ENCODE measurements at regions not wholly inside any gene's neighbourhood (a gene's known extent, or its start where the extent isn't known, plus 50 kb on each side); places are given as distances from the start of the nearest gene placed in this dataset.

DNA sequence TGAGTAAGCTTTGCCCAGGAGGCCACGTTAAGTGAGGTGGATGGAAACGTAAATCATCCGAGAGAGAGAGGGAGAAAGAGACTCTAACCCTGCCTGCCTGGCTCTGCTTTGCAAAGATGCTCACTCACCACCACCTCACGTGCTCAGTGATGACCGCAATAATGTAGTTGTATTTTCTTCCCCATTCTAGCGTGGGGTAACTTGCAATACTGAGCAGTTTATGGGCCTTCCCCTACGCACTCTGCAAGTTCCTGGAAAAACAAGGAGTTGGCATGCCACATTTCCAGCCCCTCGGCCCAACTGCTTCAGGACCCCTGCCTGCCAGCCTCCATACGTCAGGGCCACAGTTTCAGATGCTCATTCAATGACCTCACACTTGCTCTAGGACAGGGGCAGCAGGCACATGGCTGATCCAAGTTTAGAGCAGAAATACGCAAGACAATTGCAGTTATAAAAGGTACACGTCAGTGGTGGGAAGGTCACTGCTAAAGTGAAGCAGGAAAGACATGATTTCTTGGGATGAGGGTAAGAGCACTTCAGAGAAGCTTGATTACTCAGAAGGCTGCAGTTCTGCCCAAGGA is 112.5 kb upstream of the RAB4A start:
- DNase-seq (ENCODE audit: low read depth, low spot score) = no peak
- no peak overlapping the region for H3K27ac ChIP-seq (ENCODE audit: low read length)
- H3K27me3 ChIP-seq (ENCODE audit: control insufficient read depth, insufficient read depth, low read length) = peaks cover 2% of the 10 kb centered on the region; the same call in 1 of the 2 replicates
- no TSS peak for BruUV-seq (replicated peaks)
- intact Hi-C loops (cut with micrococcal nuclease; ENCODE audit: unreplicated experiment) = no loop called here
- ChIA-PET CTCF (no interaction called here), POLR2A (no interaction called here)
- H3K9me3 ChIP-seq (ENCODE audit: control insufficient read depth, insufficient read depth, low read depth, low read length) = no peaks in the 10 kb centered on the region
- no peaks in the 10 kb centered on the region for H3K4me1 ChIP-seq (ENCODE audit: control insufficient read depth, insufficient read depth, low read length)
- no peak overlapping the region for H3K4me3 ChIP-seq (ENCODE audit: low read depth in 2 of 2, low read length in 2 of 2)
- no peaks in the 10 kb centered on the region for H3K36me3 ChIP-seq (ENCODE audit: control insufficient read depth, insufficient read depth, low read length)
- no peak for ATAC-seq
- TF ChIP-seq, protein P1, sequence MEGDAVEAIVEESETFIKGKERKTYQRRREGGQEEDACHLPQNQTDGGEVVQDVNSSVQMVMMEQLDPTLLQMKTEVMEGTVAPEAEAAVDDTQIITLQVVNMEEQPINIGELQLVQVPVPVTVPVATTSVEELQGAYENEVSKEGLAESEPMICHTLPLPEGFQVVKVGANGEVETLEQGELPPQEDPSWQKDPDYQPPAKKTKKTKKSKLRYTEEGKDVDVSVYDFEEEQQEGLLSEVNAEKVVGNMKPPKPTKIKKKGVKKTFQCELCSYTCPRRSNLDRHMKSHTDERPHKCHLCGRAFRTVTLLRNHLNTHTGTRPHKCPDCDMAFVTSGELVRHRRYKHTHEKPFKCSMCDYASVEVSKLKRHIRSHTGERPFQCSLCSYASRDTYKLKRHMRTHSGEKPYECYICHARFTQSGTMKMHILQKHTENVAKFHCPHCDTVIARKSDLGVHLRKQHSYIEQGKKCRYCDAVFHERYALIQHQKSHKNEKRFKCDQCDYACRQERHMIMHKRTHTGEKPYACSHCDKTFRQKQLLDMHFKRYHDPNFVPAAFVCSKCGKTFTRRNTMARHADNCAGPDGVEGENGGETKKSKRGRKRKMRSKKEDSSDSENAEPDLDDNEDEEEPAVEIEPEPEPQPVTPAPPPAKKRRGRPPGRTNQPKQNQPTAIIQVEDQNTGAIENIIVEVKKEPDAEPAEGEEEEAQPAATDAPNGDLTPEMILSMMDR (IDR thresholded peaks at IDR 0.05) = no peak
- no peak for TF ChIP-seq POLR2AphosphoS5 (IDR thresholded peaks at IDR 0.05; ENCODE audit: low read depth, low read length)
- TF ChIP-seq SIN3A (IDR thresholded peaks at IDR 0.05; ENCODE audit: borderline replicate concordance, insufficient read depth, low read depth, low read length) = no peak
- no peak for TF ChIP-seq TCF7L2 (IDR thresholded peaks at IDR 0.05; ENCODE audit: low read depth, low read length)
- TF ChIP-seq, protein P2, sequence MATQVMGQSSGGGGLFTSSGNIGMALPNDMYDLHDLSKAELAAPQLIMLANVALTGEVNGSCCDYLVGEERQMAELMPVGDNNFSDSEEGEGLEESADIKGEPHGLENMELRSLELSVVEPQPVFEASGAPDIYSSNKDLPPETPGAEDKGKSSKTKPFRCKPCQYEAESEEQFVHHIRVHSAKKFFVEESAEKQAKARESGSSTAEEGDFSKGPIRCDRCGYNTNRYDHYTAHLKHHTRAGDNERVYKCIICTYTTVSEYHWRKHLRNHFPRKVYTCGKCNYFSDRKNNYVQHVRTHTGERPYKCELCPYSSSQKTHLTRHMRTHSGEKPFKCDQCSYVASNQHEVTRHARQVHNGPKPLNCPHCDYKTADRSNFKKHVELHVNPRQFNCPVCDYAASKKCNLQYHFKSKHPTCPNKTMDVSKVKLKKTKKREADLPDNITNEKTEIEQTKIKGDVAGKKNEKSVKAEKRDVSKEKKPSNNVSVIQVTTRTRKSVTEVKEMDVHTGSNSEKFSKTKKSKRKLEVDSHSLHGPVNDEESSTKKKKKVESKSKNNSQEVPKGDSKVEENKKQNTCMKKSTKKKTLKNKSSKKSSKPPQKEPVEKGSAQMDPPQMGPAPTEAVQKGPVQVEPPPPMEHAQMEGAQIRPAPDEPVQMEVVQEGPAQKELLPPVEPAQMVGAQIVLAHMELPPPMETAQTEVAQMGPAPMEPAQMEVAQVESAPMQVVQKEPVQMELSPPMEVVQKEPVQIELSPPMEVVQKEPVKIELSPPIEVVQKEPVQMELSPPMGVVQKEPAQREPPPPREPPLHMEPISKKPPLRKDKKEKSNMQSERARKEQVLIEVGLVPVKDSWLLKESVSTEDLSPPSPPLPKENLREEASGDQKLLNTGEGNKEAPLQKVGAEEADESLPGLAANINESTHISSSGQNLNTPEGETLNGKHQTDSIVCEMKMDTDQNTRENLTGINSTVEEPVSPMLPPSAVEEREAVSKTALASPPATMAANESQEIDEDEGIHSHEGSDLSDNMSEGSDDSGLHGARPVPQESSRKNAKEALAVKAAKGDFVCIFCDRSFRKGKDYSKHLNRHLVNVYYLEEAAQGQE (IDR thresholded peaks at IDR 0.05; ENCODE audit: insufficient read depth in 1 of 2, low read depth in 2 of 2, low read length in 1 of 2) = no peak
- in situ Hi-C loops (cut with HindIII; ENCODE audit: low pct_unique_long_range_greater_than_20kb, low sequenced_read_pairs) = no loop called here

DNA sequence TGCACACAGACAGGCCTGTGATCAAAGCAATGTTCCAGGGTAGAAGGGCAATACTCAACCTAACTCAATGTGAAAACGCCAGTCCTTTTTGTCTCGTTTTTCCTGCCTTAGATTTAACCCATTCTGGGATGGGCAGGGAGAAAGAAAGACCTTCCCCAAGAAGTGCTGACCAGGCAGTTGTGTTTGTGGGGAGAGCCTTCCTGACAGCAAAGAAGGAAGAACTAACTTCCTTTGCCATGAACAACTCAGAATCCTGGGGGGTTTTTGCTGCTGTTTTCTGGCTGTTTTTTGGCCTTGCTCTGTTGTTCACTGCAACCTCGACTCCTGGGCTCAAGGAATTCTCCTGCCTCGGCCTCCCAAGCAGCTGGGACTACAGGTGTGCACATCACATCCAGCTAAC is 112.0 kb upstream of the RAB4A start:
- DNase-seq (ENCODE audit: low read depth, low spot score) = no peak
- TF ChIP-seq TCF7L2 (IDR thresholded peaks at IDR 0.05; ENCODE audit: low read depth, low read length) (no peak), POLR2AphosphoS5 (IDR thresholded peaks at IDR 0.05; ENCODE audit: low read depth, low read length) (no peak), SIN3A (IDR thresholded peaks at IDR 0.05; ENCODE audit: borderline replicate concordance, insufficient read depth, low read depth, low read length) (no peak)
- TF ChIP-seq, protein P2 (IDR thresholded peaks at IDR 0.05; ENCODE audit: insufficient read depth in 1 of 2, low read depth in 2 of 2, low read length in 1 of 2) = no peak
- TF ChIP-seq, protein P1 (IDR thresholded peaks at IDR 0.05) = no peak
- H3K36me3 ChIP-seq (ENCODE audit: control insufficient read depth, insufficient read depth, low read length) = no peaks in the 10 kb centered on the region
- no peaks in the 10 kb centered on the region for H3K9me3 ChIP-seq (ENCODE audit: control insufficient read depth, insufficient read depth, low read depth, low read length)
- no peak overlapping the region for H3K4me3 ChIP-seq (ENCODE audit: low read depth in 2 of 2, low read length in 2 of 2)
- no TSS peak for BruUV-seq (replicated peaks)
- no peak for ATAC-seq
- ChIA-PET CTCF (no interaction called here), POLR2A (no interaction called here)
- no peak overlapping the region for H3K27ac ChIP-seq (ENCODE audit: low read length)
- intact Hi-C loops (cut with micrococcal nuclease; ENCODE audit: unreplicated experiment) = no loop called here
- H3K4me1 ChIP-seq (ENCODE audit: control insufficient read depth, insufficient read depth, low read length) = no peaks in the 10 kb centered on the region
- in situ Hi-C loops (cut with HindIII; ENCODE audit: low pct_unique_long_range_greater_than_20kb, low sequenced_read_pairs) = no loop called here
- peaks cover 2% of the 10 kb centered on the region; the same call in 1 of the 2 replicates for H3K27me3 ChIP-seq (ENCODE audit: control insufficient read depth, insufficient read depth, low read length)

Measured in Panc1 (cell line).